Stimulated activated naive CD8-positive, alpha-beta T cell treated with anti-CD3 and anti-CD28 coated beads, Interleukin-15, amount 100 ng/mL, for 72 hours (primary cell): ENCODE measurements at regions not wholly inside any gene's neighbourhood (a gene's known extent, or its start where the extent isn't known, plus 50 kb on each side); places are given as distances from the start of the nearest gene placed in this dataset.

ENCODE experiments used
- ATAC-seq: fragments of 150-1000 bp; cut with Tn5 transposase; 2 replicates; pipeline ENCODE4 v1.10.0; 2021; ENCODE audit warnings: mild to moderate bottlenecking, moderate library complexity
- DNase-seq, 2 donors: peaks; one replicate each; pipeline ENCODE4 v3.0.0; 2021 to 2022
- H3K27ac Mint-ChIP-seq, 2 donors: one replicate each; pipeline ENCODE4 v1.8.0; 2022; ENCODE audit warnings: mild to moderate bottlenecking in 2 of 2, mixed read lengths in 2 of 2, moderate library complexity in 2 of 2
- H3K27me3 Mint-ChIP-seq: one replicate; pipeline ENCODE4 v1.8.0; 2022; ENCODE audit warnings: mixed read lengths
- H3K4me1 Mint-ChIP-seq: one replicate; pipeline ENCODE4 v1.8.0; 2022; ENCODE audit warnings: mild to moderate bottlenecking, mixed read lengths
- H3K4me3 Mint-ChIP-seq, 2 donors: one replicate each; pipeline ENCODE4 v1.8.0; 2022; ENCODE audit warnings: mild to moderate bottlenecking in 2 of 2, mixed read lengths in 2 of 2, moderate library complexity in 1 of 2
- H3K9me3 Mint-ChIP-seq, 2 donors: one replicate each; pipeline ENCODE4 v1.8.0; 2022; ENCODE audit warnings: mixed read lengths in 2 of 2

DNA sequence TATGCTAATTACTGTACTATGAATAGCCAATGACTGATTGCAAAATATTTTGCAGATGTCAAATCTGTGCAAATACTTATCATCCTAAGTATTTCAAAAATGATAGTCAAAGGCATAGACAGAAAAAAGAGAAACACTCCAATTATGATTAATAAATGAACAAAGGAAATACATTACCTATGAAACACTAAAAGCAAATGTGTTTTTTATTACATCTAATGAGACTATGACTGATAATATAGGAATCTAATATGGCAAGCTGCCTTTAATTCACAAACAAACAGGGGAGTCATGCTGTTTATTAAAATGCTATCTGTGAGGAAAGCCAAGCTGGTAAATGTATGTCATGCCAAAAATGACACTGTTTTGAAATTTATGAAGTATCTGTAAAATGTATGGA is 713.2 kb upstream of the NRSN1 start:
- ATAC-seq (no peak), DNase-seq (no peak)
- H3K4me3 Mint-ChIP-seq = no peak overlapping the region
- no peaks in the 10 kb centered on the region for H3K4me1 Mint-ChIP-seq
- H3K27ac Mint-ChIP-seq = no peak overlapping the region
- H3K9me3 Mint-ChIP-seq = peaks cover 0 to 7% of the 10 kb centered on the region in 2 donors
- H3K27me3 Mint-ChIP-seq = no peaks in the 10 kb centered on the region

DNA sequence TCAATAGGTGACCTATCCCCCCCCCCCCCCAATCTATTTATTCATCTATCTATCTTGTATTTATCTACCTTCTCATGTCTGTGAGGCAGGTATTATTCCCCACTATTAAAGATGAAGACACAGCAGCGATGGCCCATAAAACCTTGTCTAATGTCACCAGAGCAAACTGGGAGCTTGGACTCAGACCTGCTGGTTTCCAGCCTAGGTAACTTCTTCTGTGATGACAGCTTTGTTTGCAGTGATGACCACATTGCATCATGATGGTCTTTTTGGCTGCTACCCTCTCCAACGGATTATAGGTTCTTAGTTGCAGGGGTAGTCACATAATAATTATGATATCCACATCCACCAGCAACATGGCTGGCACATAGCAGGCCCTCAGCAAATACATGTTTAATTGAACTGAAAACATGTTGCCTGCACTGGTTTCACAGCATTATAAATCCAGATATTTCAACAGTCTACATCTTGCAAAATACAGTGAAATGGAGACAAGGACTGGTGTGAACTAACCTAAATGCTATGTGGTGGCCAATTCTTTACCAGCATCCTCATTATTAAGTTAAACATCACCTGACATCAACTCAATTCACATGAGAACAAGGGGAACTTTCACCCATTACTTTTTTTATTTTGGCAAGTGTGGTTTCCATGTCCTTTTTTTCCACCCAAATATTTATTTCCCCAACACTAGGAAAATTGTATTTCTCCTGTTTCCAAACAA is 712.5 kb upstream of the NRSN1 start:
- ATAC-seq = no peak

DNA sequence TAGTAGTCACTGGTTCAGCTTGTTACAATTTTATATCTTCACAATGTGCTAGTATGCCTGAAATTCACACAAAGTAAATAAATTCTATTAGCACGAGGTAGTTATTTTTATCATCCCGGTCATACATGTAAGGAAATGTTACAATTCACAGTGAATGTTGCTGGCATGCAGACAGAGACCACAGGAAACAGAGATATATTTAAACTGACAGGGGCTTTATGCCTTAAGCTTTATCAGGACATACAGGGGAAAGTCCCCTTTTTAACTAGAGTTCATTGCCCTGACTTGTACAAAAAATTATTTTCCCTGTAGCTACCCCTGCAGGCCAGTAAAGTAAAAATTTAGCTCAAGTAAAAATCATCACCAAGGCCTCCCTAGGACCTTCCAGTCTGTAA is 712.0 kb upstream of the NRSN1 start:
- no peak for DNase-seq
- ATAC-seq = no peak

More for the DNA sequence above, 712.5 kb upstream of the NRSN1 start:
- no peaks in the 10 kb centered on the region for H3K4me1 Mint-ChIP-seq
- no peak for DNase-seq
- no peak overlapping the region for H3K27ac Mint-ChIP-seq
- H3K9me3 Mint-ChIP-seq = peaks cover 0 to 7% of the 10 kb centered on the region in 2 donors
- no peaks in the 10 kb centered on the region for H3K27me3 Mint-ChIP-seq
- H3K4me3 Mint-ChIP-seq = no peak overlapping the region

DNA sequence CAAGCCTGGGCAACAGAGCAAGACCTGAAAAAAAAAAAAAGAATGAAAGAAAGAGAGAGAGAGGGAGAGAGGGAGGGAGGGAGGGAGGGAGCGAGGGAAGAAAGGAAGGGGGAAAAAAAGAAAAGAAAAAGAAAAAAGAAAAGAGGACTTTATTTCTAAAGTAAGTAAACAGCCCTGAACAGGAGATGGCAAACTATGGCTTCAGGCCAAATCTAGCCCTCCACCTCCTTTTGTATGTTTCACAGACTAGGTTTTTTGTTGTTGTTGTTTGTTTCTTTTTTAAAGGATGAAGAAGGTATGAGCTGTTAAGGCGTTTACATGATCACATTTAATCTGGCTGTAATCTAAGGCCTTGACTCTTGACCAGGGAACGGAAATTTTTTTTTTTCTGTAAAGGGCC is 711.1 kb upstream of the NRSN1 start:
- Mint-ChIP-seq H3K27me3 (no peaks in the 10 kb centered on the region), H3K9me3 (peaks cover 0 to 7% of the 10 kb centered on the region in 2 donors), H3K4me1 (no peaks in the 10 kb centered on the region), H3K27ac (no peak overlapping the region), H3K4me3 (no peak overlapping the region)
- DNase-seq = no peak
- ATAC-seq = no peak

More for the DNA sequence above, 712.0 kb upstream of the NRSN1 start:
- Mint-ChIP-seq H3K27ac (no peak overlapping the region), H3K4me3 (no peak overlapping the region), H3K4me1 (no peaks in the 10 kb centered on the region), H3K9me3 (peaks cover 0 to 7% of the 10 kb centered on the region in 2 donors), H3K27me3 (no peaks in the 10 kb centered on the region)

GRCh38 chr6:23415819-23416427 is 710.1 kb upstream of the NRSN1 start:
- H3K4me3 Mint-ChIP-seq = no peak overlapping the region
- no peaks in the 10 kb centered on the region for H3K4me1 Mint-ChIP-seq
- no peak for ATAC-seq
- no peaks in the 10 kb centered on the region for H3K9me3 Mint-ChIP-seq
- no peaks in the 10 kb centered on the region for H3K27me3 Mint-ChIP-seq
- no peak overlapping the region for H3K27ac Mint-ChIP-seq
- DNase-seq = no peak

- no peaks in the 10 kb centered on the region for H3K9me3 Mint-ChIP-seq
- no peaks in the 10 kb centered on the region for H3K27me3 Mint-ChIP-seq
- DNase-seq = no peak
- H3K27ac Mint-ChIP-seq = no peak overlapping the region
- no peak for ATAC-seq
- H3K4me1 Mint-ChIP-seq = no peaks in the 10 kb centered on the region
- H3K4me3 Mint-ChIP-seq = no peak overlapping the region
These were observed 708.9 kb upstream of the NRSN1 start for GRCh38 chr6:23417133-23417532.

DNA sequence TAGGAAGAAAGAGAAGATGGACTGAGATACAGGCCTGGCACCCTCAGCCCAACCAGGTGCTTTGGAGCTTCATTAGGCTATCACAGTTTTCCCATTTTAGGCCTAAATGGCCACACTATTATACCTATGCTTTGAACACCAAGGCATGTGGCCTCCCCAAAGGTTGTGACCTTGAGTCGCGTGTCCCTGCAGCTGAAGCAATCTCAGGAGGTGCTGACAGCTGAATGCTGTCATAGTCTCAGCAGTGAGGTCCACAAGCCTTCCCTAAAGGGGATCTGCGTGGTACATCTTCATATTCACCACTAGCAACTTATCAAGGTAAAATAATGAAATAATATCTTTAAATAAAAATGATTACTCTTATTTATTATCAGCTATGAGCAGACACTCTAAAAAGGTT is 707.9 kb upstream of the NRSN1 start:
- no peak for DNase-seq
- H3K27me3 Mint-ChIP-seq = no peaks in the 10 kb centered on the region
- ATAC-seq = no peak
- no peaks in the 10 kb centered on the region for H3K4me1 Mint-ChIP-seq
- H3K9me3 Mint-ChIP-seq = peaks cover 0 to 5% of the 10 kb centered on the region in 2 donors
- H3K27ac Mint-ChIP-seq = no peak overlapping the region
- H3K4me3 Mint-ChIP-seq = no peak overlapping the region

DNA sequence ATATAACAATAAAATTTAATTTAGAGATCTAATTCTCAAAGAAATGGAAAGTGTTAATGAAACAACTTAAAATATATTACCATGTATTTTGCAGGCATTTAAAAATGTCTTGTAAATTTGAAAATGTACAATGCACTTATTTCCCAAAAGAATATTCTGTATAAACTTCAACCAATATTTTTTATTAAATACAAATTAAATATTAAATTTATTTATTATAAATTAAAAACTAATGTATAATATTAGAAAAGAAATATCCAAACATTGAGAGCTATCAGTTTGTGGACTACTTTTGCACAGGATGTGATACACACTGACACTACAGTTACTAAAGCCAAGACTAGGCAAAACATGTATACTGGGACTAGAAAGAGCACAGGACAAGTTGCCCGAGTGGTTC is 707.0 kb upstream of the NRSN1 start:
- no peak overlapping the region for H3K27ac Mint-ChIP-seq
- peaks cover 4 to 6% of the 10 kb centered on the region in 2 donors for H3K9me3 Mint-ChIP-seq
- no peaks in the 10 kb centered on the region for H3K27me3 Mint-ChIP-seq
- DNase-seq (no peak), ATAC-seq (no peak)
- no peak overlapping the region for H3K4me3 Mint-ChIP-seq
- no peaks in the 10 kb centered on the region for H3K4me1 Mint-ChIP-seq

- no peaks in the 10 kb centered on the region for H3K27me3 Mint-ChIP-seq
- H3K27ac Mint-ChIP-seq = peak overlapping the region in 1 of 2 donors; percentile 14
- H3K4me1 Mint-ChIP-seq = no peaks in the 10 kb centered on the region
- ATAC-seq (no peak), DNase-seq (no peak)
- H3K9me3 Mint-ChIP-seq = peaks cover 11% of the 10 kb centered on the region in 2 donors
- no peak overlapping the region for H3K4me3 Mint-ChIP-seq
These were observed 705.2 kb upstream of the NRSN1 start for GRCh38 chr6:23420659-23421350.

DNA sequence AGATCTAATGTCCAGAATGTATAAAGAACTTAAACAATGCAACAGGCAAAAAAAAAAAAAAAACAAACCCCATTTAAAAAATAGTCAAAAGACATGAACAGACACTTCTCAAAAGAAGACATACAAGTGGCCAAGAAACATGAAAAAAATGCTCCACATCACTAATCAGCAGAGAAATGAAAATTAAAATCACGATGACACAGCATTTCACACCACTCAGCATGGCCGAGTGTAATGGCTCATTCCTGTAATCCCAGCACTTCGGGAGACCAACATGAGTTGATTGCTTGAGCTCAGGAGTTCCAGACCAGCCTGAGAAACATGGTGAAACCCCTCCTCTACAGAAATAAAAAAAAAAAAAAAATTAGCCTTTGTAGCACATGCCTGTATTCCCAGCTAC is 701.4 kb upstream of the NRSN1 start:
- H3K27me3 Mint-ChIP-seq = no peaks in the 10 kb centered on the region
- H3K4me1 Mint-ChIP-seq = no peaks in the 10 kb centered on the region
- ATAC-seq (no peak), DNase-seq (no peak)
- H3K4me3 Mint-ChIP-seq = no peak overlapping the region
- H3K9me3 Mint-ChIP-seq = peaks cover 11 to 32% of the 10 kb centered on the region in 2 donors
- H3K27ac Mint-ChIP-seq = no peak overlapping the region

DNA sequence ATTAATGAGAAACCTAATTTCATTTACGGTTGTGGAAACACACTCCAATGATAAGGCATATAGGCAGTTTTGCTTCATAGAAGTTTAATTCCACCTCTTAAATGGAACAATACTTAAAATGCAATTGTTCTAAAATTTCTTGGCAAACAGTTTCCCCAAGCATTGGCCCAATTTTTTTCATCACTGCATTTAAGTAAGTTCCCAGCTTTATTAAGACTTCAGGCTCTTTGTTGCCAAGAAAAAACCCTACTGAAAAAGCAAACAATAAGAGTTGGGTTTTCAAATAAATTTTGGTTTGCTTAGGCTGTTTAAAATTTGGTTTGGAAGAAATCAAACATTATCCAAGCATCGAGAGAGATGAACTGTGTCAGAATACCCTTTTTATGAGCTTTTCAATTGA is 690.9 kb upstream of the NRSN1 start:
- Mint-ChIP-seq H3K4me1 (no peaks in the 10 kb centered on the region), H3K27ac (no peak overlapping the region), H3K4me3 (no peak overlapping the region), H3K9me3 (peaks cover 10 to 20% of the 10 kb centered on the region in 2 donors), H3K27me3 (no peaks in the 10 kb centered on the region)
- DNase-seq (no peak), ATAC-seq (no peak)

DNA sequence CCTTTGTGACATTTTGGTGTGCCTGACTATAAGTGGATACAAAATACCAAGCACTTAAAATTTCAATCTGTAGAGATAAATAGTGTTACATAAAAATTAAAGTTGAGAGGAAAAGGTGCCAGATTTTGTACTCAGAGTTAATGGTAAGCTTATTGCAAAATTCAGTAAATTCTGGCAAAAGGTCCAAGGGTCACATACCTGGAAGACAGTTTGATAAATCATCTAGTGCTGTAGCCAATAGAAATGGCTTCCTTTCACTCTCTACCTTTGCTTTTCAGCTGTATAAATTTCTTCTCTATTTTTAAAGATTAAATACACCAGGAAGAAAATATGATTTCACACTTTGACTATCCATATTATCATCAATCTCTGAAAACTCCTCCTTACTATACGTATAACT is 690.2 kb upstream of the NRSN1 start:
- Mint-ChIP-seq H3K9me3 (peaks cover 5 to 13% of the 10 kb centered on the region in 2 donors), H3K27me3 (no peaks in the 10 kb centered on the region), H3K4me1 (no peaks in the 10 kb centered on the region), H3K27ac (peak overlapping the region in 1 of 2 donors; percentile 73), H3K4me3 (no peak overlapping the region)
- DNase-seq (no peak), ATAC-seq (no peak)

GRCh38 chr6:23441808-23442461 is 684.1 kb upstream of the NRSN1 start:
- Mint-ChIP-seq H3K4me1 (no peaks in the 10 kb centered on the region), H3K27me3 (no peaks in the 10 kb centered on the region)
- no peak for DNase-seq

GRCh38 chr6:23445157-23445710 is 680.8 kb upstream of the NRSN1 start:
- H3K27me3 Mint-ChIP-seq = no peaks in the 10 kb centered on the region
- DNase-seq (no peak), ATAC-seq (no peak)
- H3K4me1 Mint-ChIP-seq = no peaks in the 10 kb centered on the region
- no peaks in the 10 kb centered on the region for H3K9me3 Mint-ChIP-seq
- H3K27ac Mint-ChIP-seq = no peak overlapping the region
- no peak overlapping the region for H3K4me3 Mint-ChIP-seq

More at GRCh38 chr6:23441808-23442461, 684.1 kb upstream of the NRSN1 start:
- H3K9me3 Mint-ChIP-seq = no peaks in the 10 kb centered on the region
- ATAC-seq = no peak
- no peak overlapping the region for H3K27ac Mint-ChIP-seq
- H3K4me3 Mint-ChIP-seq = no peak overlapping the region

DNA sequence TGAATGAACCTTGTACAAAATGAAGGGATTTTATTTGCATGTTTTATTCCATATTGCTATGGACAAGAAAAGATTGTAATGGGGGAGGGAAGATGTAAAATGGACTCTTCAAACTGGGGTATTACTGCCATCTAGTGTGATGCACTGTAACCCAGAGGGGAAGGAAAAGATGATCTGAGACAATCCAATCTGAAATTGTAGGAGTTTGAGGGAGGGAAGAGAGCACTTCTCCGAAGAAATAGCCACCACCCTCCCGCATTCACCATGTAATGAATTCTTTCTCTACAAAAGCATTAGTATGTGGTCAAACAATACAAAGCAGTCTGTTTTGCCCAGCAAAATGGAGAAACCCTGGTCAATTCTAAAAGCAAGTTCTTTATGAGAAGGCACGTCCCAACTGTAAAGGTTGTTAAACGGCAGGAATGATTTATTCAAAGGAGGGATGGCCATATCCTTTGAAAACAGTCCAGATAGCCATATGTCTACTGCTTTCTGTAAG is 679.5 kb upstream of the NRSN1 start:
- Mint-ChIP-seq H3K4me3 (no peak overlapping the region), H3K4me1 (no peaks in the 10 kb centered on the region), H3K27me3 (no peaks in the 10 kb centered on the region), H3K9me3 (no peaks in the 10 kb centered on the region), H3K27ac (no peak overlapping the region)
- DNase-seq = no peak
- no peak for ATAC-seq
